ENCODE measurements at regions not wholly inside any gene's neighbourhood (a gene's known extent, or its start where the extent isn't known, plus 50 kb on each side); places are given as distances from the start of the nearest gene placed in this dataset.

DNA sequence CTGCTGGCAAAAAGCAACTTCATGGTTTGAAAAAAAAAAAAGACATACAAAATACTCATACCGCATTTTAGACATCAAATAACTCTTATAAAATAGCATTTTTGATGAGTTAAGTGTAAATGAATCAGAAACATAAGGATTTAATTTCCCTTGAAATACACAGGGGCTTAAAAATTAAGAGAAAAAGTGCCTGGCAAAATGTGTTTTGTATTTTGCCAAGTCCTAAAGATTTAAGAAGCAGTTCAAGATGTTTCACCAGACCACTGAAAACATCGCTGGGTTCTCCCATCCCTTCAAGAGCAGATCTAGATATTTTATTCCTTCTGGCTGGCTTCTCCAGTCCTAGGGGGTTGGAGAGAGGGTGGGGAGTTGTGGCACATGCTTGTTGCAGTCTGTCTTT, 396.4 kb downstream of the INHBA start:
- no peak overlapping the region for H3K4me3 Mint-ChIP-seq
- no peaks in the 10 kb centered on the region for H3K9me3 Mint-ChIP-seq
- no peaks in the 10 kb centered on the region for H3K4me1 Mint-ChIP-seq
- DNase-seq (ENCODE audit: low spot score) (no peak), ATAC-seq (no peak)
- H3F3A ChIP-seq (replicated peaks; ENCODE audit: low read depth), result no peaks in the 10 kb centered on the region
- H3K79me2 ChIP-seq (replicated peaks; ENCODE audit: insufficient read depth), result no peaks in the 10 kb centered on the region
- no peaks in the 10 kb centered on the region for H4K20me1 ChIP-seq (replicated peaks; ENCODE audit: insufficient read depth)
- H3K27me3 ChIP-seq (ENCODE audit: insufficient read depth), result no peaks in the 10 kb centered on the region
- no peaks in the 10 kb centered on the region for H3K27me3 Mint-ChIP-seq (ENCODE audit: insufficient read depth, low read depth, poor library complexity)
- no peaks in the 10 kb centered on the region for H3K36me3 ChIP-seq (ENCODE audit: insufficient read depth)
- no peaks in the 10 kb centered on the region for H3K36me3 Mint-ChIP-seq (ENCODE audit: low read depth)
- no peaks in the 10 kb centered on the region for H3K9me2 ChIP-seq (ENCODE audit: insufficient read depth)
- no peak overlapping the region for H3K27ac Mint-ChIP-seq
- H3K4me1 ChIP-seq (ENCODE audit: insufficient read depth), result no peaks in the 10 kb centered on the region
- H2AFZ ChIP-seq, result no peak overlapping the region
- TF ChIP-seq JUNB (IDR thresholded peaks at IDR 0.05; ENCODE audit: unreplicated experiment), result no peak
- H3K4me2 ChIP-seq, result no peak overlapping the region
- no peak overlapping the region for H3K4me3 ChIP-seq
- no peak overlapping the region for H3K27ac ChIP-seq (ENCODE audit: low read depth)

- no peak overlapping the region for H3K4me3 ChIP-seq
- Mint-ChIP-seq H3K27ac (no peak overlapping the region), H3K9me3 (no peaks in the 10 kb centered on the region), H3K4me3 (no peak overlapping the region), H3K4me1 (no peaks in the 10 kb centered on the region), H3K36me3 (ENCODE audit: low read depth) (no peaks in the 10 kb centered on the region), H3K27me3 (ENCODE audit: insufficient read depth, low read depth, poor library complexity) (no peaks in the 10 kb centered on the region)
- no peaks in the 10 kb centered on the region for H4K20me1 ChIP-seq (replicated peaks; ENCODE audit: insufficient read depth)
- no peak for DNase-seq (ENCODE audit: low spot score)
- H2AFZ ChIP-seq, result no peak overlapping the region
- no peaks in the 10 kb centered on the region for H3K4me1 ChIP-seq (ENCODE audit: insufficient read depth)
- H3K36me3 ChIP-seq (ENCODE audit: insufficient read depth), result no peaks in the 10 kb centered on the region
- no peak for ATAC-seq
- no peaks in the 10 kb centered on the region for H3F3A ChIP-seq (replicated peaks; ENCODE audit: low read depth)
- H3K27me3 ChIP-seq (ENCODE audit: insufficient read depth), result no peaks in the 10 kb centered on the region
- TF ChIP-seq EZH2phosphoT487 (IDR thresholded peaks at IDR 0.05; ENCODE audit: unreplicated experiment) (no peak), STAT1 (IDR thresholded peaks at IDR 0.05; ENCODE audit: unreplicated experiment) (no peak), REST (IDR thresholded peaks at IDR 0.05; ENCODE audit: unreplicated experiment) (no peak), NANOG (IDR thresholded peaks at IDR 0.05; ENCODE audit: borderline replicate concordance) (no peak), POLR2AphosphoS5 (IDR thresholded peaks at IDR 0.05; ENCODE audit: low read depth) (no peak)
- TF ChIP-seq, protein P1, sequence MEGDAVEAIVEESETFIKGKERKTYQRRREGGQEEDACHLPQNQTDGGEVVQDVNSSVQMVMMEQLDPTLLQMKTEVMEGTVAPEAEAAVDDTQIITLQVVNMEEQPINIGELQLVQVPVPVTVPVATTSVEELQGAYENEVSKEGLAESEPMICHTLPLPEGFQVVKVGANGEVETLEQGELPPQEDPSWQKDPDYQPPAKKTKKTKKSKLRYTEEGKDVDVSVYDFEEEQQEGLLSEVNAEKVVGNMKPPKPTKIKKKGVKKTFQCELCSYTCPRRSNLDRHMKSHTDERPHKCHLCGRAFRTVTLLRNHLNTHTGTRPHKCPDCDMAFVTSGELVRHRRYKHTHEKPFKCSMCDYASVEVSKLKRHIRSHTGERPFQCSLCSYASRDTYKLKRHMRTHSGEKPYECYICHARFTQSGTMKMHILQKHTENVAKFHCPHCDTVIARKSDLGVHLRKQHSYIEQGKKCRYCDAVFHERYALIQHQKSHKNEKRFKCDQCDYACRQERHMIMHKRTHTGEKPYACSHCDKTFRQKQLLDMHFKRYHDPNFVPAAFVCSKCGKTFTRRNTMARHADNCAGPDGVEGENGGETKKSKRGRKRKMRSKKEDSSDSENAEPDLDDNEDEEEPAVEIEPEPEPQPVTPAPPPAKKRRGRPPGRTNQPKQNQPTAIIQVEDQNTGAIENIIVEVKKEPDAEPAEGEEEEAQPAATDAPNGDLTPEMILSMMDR (conservative IDR thresholded peaks at IDR 0.05; ENCODE audit: low read depth in 2 of 2), result no peak
- TF ChIP-seq, protein P2, sequence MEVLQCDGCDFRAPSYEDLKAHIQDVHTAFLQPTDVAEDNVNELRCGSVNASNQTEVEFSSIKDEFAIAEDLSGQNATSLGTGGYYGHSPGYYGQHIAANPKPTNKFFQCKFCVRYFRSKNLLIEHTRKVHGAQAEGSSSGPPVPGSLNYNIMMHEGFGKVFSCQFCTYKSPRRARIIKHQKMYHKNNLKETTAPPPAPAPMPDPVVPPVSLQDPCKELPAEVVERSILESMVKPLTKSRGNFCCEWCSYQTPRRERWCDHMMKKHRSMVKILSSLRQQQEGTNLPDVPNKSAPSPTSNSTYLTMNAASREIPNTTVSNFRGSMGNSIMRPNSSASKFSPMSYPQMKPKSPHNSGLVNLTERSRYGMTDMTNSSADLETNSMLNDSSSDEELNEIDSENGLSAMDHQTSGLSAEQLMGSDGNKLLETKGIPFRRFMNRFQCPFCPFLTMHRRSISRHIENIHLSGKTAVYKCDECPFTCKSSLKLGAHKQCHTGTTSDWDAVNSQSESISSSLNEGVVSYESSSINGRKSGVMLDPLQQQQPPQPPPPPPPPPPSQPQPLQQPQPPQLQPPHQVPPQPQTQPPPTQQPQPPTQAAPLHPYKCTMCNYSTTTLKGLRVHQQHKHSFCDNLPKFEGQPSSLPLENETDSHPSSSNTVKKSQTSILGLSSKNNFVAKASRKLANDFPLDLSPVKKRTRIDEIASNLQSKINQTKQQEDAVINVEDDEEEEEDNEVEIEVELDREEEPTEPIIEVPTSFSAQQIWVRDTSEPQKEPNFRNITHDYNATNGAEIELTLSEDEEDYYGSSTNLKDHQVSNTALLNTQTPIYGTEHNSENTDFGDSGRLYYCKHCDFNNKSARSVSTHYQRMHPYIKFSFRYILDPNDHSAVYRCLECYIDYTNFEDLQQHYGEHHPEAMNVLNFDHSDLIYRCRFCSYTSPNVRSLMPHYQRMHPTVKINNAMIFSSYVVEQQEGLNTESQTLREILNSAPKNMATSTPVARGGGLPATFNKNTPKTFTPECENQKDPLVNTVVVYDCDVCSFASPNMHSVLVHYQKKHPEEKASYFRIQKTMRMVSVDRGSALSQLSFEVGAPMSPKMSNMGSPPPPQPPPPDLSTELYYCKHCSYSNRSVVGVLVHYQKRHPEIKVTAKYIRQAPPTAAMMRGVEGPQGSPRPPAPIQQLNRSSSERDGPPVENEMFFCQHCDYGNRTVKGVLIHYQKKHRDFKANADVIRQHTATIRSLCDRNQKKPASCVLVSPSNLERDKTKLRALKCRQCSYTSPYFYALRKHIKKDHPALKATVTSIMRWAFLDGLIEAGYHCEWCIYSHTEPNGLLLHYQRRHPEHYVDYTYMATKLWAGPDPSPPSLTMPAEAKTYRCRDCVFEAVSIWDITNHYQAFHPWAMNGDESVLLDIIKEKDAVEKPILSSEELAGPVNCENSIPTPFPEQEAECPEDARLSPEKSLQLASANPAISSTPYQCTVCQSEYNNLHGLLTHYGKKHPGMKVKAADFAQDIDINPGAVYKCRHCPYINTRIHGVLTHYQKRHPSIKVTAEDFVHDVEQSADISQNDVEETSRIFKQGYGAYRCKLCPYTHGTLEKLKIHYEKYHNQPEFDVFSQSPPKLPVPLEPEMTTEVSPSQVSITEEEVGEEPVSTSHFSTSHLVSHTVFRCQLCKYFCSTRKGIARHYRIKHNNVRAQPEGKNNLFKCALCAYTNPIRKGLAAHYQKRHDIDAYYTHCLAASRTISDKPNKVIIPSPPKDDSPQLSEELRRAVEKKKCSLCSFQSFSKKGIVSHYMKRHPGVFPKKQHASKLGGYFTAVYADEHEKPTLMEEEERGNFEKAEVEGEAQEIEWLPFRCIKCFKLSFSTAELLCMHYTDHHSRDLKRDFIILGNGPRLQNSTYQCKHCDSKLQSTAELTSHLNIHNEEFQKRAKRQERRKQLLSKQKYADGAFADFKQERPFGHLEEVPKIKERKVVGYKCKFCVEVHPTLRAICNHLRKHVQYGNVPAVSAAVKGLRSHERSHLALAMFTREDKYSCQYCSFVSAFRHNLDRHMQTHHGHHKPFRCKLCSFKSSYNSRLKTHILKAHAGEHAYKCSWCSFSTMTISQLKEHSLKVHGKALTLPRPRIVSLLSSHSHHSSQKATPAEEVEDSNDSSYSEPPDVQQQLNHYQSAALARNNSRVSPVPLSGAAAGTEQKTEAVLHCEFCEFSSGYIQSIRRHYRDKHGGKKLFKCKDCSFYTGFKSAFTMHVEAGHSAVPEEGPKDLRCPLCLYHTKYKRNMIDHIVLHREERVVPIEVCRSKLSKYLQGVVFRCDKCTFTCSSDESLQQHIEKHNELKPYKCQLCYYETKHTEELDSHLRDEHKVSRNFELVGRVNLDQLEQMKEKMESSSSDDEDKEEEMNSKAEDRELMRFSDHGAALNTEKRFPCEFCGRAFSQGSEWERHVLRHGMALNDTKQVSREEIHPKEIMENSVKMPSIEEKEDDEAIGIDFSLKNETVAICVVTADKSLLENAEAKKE (CRISPR knock-in tag; IDR thresholded peaks at IDR 0.05), result no peak
- no peak overlapping the region for H3K4me2 ChIP-seq
- no peaks in the 10 kb centered on the region for H3K79me2 ChIP-seq (replicated peaks; ENCODE audit: insufficient read depth)
- no peaks in the 10 kb centered on the region for H3K9me2 ChIP-seq (ENCODE audit: insufficient read depth)
- H3K27ac ChIP-seq (ENCODE audit: low read depth), result no peak overlapping the region
Observed at GRCh38 chr7:41305001-41305400, 397.9 kb downstream of the INHBA start.

Data from GM23338 (cell line).